ENCODE measurements at regions not wholly inside any gene's neighbourhood (a gene's known extent, or its start where the extent isn't known, plus 50 kb on each side); places are given as distances from the start of the nearest gene placed in this dataset.

DNA sequence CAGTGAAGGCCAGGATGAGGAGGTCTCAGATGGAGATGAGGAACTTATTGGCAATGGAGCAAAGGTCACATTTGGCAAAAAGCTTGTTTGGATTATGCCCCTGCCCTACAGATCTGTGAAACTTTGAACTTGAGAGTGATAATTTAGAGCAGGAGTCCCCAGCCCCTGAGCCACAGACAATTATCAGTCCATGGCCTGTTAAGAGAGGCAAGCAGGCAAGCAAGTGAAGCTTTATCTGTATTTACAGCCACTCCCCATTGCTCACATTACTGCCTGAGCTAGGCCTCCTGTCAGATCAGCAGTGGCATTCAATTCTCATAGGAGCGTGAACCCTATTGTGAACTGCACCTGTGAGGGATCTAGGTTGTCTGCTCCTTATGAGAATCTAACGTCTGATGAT, 1076.9 kb upstream of the TENM4 start:
- Mint-ChIP-seq H3K27me3 (ENCODE audit: insufficient read depth, low read depth) (peaks cover 2% of the 10 kb centered on the region), H3K4me1 (peaks cover 16% of the 10 kb centered on the region), H3K4me3 (no peak overlapping the region), H3K36me3 (no peaks in the 10 kb centered on the region), H3K9me3 (no peaks in the 10 kb centered on the region), H3K27ac (no peak overlapping the region)
- Histone ChIP-seq H3K9ac (no peak overlapping the region), H3K9me3 (ENCODE audit: low read depth) (no peaks in the 10 kb centered on the region), H3F3A (ENCODE audit: low read depth) (no peaks in the 10 kb centered on the region), H3K27ac (no peak overlapping the region), H3K36me3 (no peaks in the 10 kb centered on the region), H3K4me3 (no peak overlapping the region), H3K4me2 (no peak overlapping the region), H4K20me1 (ENCODE audit: low read depth) (no peaks in the 10 kb centered on the region), H2AFZ (replicated peaks) (no peak overlapping the region), H3K4me1 (no peaks in the 10 kb centered on the region), H3K27me3 (no peaks in the 10 kb centered on the region), H3K79me2 (ENCODE audit: low read depth) (no peaks in the 10 kb centered on the region)
- TF ChIP-seq EZH2 (IDR thresholded peaks at IDR 0.05) (no peak), EZH2phosphoT487 (IDR thresholded peaks at IDR 0.05) (no peak)
- TF ChIP-seq, protein P1, sequence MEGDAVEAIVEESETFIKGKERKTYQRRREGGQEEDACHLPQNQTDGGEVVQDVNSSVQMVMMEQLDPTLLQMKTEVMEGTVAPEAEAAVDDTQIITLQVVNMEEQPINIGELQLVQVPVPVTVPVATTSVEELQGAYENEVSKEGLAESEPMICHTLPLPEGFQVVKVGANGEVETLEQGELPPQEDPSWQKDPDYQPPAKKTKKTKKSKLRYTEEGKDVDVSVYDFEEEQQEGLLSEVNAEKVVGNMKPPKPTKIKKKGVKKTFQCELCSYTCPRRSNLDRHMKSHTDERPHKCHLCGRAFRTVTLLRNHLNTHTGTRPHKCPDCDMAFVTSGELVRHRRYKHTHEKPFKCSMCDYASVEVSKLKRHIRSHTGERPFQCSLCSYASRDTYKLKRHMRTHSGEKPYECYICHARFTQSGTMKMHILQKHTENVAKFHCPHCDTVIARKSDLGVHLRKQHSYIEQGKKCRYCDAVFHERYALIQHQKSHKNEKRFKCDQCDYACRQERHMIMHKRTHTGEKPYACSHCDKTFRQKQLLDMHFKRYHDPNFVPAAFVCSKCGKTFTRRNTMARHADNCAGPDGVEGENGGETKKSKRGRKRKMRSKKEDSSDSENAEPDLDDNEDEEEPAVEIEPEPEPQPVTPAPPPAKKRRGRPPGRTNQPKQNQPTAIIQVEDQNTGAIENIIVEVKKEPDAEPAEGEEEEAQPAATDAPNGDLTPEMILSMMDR (IDR thresholded peaks at IDR 0.05): no peak
- no peak for DNase-seq (ENCODE audit: low spot score)

DNA sequence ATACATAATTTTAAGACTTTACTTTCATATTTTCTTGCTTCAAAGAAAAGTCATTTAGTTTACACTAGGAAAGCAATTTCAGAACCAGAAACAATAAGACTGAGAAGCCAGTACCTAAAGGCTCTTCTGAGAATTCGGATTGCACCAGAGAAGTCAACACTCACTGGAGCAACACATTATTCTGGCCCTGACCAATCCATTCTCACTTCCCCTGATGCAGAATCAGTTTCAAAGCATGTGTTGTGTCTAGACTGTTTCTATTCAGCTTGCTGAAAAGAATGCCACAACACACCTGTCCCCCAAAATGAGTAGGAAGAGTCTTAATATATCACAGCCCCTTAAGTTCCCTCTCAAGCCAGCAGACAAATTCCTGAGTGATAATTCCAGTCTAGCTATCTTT, 1074.3 kb upstream of the TENM4 start:
- Mint-ChIP-seq H3K9me3 (no peaks in the 10 kb centered on the region), H3K27me3 (ENCODE audit: insufficient read depth, low read depth) (peaks cover 2% of the 10 kb centered on the region), H3K4me1 (peaks cover 13% of the 10 kb centered on the region), H3K36me3 (no peaks in the 10 kb centered on the region), H3K4me3 (no peak overlapping the region), H3K27ac (no peak overlapping the region)
- Histone ChIP-seq H3K36me3 (no peaks in the 10 kb centered on the region), H3K9me3 (ENCODE audit: low read depth) (no peaks in the 10 kb centered on the region), H3K4me2 (no peak overlapping the region), H2AFZ (replicated peaks) (no peak overlapping the region), H3K27ac (no peak overlapping the region), H3K27me3 (no peaks in the 10 kb centered on the region), H3F3A (ENCODE audit: low read depth) (no peaks in the 10 kb centered on the region), H3K79me2 (ENCODE audit: low read depth) (no peaks in the 10 kb centered on the region), H3K4me3 (no peak overlapping the region), H3K4me1 (no peaks in the 10 kb centered on the region), H3K9ac (no peak overlapping the region), H4K20me1 (ENCODE audit: low read depth) (no peaks in the 10 kb centered on the region)
- TF ChIP-seq EZH2phosphoT487 (IDR thresholded peaks at IDR 0.05) (no peak), EZH2 (IDR thresholded peaks at IDR 0.05) (no peak)
- TF ChIP-seq, protein P1 (IDR thresholded peaks at IDR 0.05): no peak
- no peak for DNase-seq (ENCODE audit: low spot score)

DNA sequence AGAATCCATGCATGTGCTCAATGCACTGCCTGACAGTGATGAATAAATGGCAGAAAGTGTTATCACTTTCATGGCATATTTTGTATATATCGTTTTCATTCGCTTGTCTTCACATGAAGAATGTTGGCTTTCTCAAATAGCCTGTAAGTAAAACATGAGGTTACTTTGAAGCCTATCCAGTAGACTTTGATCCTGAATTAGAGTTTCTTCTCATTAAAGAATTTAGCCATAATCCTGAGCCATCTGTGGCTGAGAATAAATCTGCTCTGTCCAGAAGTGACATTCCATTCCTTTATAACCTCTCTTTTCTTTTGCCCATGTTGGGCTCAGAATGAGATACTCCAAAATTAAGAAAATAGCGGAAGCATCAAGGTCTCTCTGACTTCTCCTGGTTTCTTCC, 1071.7 kb upstream of the TENM4 start:
- Mint-ChIP-seq H3K4me1 (peaks cover 2% of the 10 kb centered on the region), H3K4me3 (no peak overlapping the region)
- no peak for TF ChIP-seq EZH2 (IDR thresholded peaks at IDR 0.05)
- TF ChIP-seq EZH2phosphoT487 (IDR thresholded peaks at IDR 0.05): no peak
- TF ChIP-seq, protein P1 (IDR thresholded peaks at IDR 0.05): no peak

More for the DNA sequence above, 1071.7 kb upstream of the TENM4 start:
- H3K36me3 Mint-ChIP-seq: no peaks in the 10 kb centered on the region
- no peak overlapping the region for H2AFZ ChIP-seq (replicated peaks)
- no peaks in the 10 kb centered on the region for H3K79me2 ChIP-seq (ENCODE audit: low read depth)
- no peaks in the 10 kb centered on the region for H3F3A ChIP-seq (ENCODE audit: low read depth)
- H3K27me3 ChIP-seq: no peaks in the 10 kb centered on the region
- peaks cover 14% of the 10 kb centered on the region for H3K9me3 Mint-ChIP-seq
- H3K36me3 ChIP-seq: no peaks in the 10 kb centered on the region
- H3K4me1 ChIP-seq: no peaks in the 10 kb centered on the region
- no peak overlapping the region for H3K9ac ChIP-seq
- no peak for DNase-seq (ENCODE audit: low spot score)
- H3K9me3 ChIP-seq (ENCODE audit: low read depth): no peaks in the 10 kb centered on the region
- no peak overlapping the region for H3K27ac ChIP-seq
- H4K20me1 ChIP-seq (ENCODE audit: low read depth): no peaks in the 10 kb centered on the region
- peaks cover 1% of the 10 kb centered on the region for H3K27me3 Mint-ChIP-seq (ENCODE audit: insufficient read depth, low read depth)
- no peak overlapping the region for H3K4me2 ChIP-seq
- H3K4me3 ChIP-seq: no peak overlapping the region
- H3K27ac Mint-ChIP-seq: no peak overlapping the region

All from neural progenitor cell (in vitro differentiated cells).